ENCODE measurements at regions not wholly inside any gene's neighbourhood (a gene's known extent, or its start where the extent isn't known, plus 50 kb on each side); places are given as distances from the start of the nearest gene placed in this dataset.

DNA sequence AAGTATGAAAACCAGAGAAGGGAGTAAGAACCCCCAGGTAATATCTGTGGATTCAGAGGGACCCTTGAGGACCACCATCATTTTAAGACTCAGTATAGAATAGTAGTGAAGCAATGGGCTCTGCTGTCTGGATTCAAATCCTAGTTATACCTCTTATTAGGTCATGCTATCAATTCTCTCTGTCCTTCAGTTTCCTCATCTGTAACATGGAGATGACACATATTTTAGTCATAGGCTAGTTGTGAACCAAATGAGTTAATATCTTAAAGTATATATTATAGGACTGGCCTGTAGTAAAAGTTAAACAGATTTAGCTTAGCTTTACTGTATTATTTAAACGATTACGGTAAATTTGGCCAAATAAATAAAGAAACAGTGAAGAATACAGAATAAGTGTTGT is 177.3 kb upstream of the GOLIM4 start:
- DNase-seq, result no peak

GRCh38 chr3:168272343-168272985 is 176.7 kb upstream of the GOLIM4 start:
- no peak for DNase-seq

DNA sequence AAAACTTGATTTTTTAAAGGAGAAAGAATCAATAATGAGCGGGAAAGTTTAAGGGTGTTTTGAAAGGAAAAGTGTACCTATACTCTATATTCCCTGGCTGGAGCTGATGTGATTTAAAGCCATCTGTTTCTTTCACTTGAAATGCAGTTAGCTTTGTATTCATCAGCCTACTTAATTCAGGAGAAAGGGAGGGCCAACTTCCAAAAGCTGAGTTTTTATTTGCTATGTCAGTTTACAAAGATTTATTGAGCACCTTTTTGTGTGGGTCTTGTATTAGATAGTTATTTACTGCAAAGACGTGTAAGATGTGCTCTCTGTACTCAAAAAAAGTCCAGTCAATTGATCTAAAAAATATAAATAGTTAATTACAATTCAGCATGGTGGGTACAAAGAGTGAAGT is 176.2 kb upstream of the GOLIM4 start:
- DNase-seq, result no peak

- DNase-seq, result no peak
Measured at GRCh38 chr3:168269001-168269400, 173.3 kb upstream of the GOLIM4 start.

DNA sequence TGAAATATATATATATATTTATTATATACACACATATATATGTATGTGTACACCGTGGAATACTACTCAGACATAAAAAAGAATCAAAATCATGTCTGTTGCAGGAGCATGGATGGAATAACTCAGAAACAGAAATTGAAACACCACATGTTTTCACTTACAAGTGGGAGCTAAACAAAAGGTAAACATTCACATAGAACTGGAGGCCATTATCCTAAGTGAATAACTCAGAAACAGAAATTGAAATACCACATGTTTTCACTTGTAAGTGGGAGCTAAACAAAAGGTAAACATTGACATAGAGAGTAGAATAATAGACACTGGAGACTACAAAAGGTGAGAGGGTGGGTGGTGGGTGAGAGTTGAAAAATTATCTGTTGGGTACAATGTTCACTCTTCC is 171.5 kb upstream of the GOLIM4 start:
- no peak for DNase-seq

DNA sequence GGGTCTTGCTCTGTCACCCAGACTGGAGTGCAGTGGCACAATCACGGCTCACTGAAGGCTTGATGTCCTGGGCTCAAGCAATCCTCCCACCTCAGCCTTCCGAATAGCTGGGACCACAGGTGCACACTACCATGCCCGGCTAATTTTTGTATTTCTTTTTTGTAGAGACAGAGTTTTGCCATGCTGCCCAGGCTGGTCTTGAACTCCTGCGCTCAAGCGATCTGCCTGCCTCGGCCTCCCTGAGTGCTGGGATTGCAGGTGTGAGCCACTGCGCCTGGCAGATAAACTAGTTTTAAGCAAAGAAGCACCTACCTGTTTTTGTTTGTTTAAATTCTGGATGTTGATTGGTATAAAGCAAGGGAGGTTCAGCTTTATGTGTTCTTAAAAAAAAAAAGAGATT is 170.6 kb upstream of the GOLIM4 start:
- DNase-seq, result no peak

GRCh38 chr3:168262887-168263286 is 167.2 kb upstream of the GOLIM4 start:
- no peak for DNase-seq

GRCh38 chr3:168260859-168261258 is 165.1 kb upstream of the GOLIM4 start:
- DNase-seq, result no peak

GRCh38 chr3:168251371-168251770 is 155.6 kb upstream of the GOLIM4 start:
- DNase-seq, result no peak

DNA sequence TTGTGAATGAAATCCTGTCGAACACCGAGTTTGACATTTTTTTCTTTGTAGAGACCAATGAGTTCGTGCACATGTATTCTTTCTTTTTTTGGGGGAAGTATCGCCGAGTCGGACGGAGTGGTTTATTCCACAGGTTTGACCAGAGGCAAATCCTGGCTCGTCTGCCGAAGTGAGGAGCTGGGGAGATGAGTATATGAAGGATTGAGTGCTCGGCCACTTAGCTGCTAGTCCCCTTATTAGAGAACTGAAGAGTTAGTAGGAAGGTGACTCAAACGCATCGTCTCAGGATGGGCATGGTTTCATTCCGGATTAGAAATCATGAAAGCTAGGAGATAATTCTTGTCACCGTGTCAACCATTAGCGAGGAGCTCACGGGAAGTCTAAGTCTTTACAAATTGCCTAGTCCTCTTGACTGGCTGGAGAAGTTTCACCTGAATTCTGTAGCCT is 154.7 kb upstream of the GOLIM4 start:
- DNase-seq, result no peak

DNA sequence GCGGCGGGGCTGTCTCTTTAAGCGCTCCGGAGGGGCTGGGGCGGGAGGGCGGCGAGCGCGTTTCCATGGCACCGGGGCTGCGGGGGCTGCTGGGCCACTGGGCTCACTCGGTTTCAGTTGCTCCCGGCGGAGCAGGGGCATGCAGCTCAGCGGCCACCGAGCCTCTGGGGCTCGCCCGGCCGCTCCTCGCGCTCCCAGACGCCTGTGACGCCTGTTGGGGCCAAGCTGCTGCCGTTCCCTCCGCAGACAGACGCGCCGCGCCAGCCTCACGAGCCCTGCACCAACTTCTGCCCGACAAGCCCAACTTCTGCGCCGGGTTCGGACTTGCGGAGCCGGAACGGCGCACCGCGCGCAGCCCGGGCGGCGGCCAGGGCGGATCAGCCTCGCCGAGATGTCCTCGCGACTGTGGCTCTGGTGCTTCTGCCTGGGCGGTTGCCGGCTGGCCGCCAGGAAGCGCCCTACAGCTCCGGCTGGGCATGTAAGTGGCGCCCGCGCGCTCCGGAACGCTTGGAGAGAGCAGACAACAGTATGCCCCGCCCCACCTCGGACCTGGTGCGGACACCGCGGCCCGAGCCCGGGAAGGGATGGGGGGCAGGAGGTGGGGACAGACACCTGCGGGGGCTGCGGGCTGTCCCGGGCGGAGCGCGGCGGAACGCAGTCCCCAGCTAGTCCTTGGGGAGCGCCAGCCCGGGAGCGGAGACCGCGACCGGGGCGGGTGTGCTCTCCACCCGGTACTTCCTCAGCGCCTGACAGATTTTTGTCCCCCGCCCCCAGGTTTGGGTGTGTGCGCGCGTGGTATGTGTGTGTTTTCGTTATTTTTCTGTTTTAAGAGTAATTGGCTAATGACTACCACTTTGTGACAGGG is 154.1 kb upstream of the GOLIM4 start:
- peak; percentile 84 for DNase-seq

GRCh38 chr3:168249205-168249549 is 153.5 kb upstream of the GOLIM4 start:
- DNase-seq, result no peak

DNA sequence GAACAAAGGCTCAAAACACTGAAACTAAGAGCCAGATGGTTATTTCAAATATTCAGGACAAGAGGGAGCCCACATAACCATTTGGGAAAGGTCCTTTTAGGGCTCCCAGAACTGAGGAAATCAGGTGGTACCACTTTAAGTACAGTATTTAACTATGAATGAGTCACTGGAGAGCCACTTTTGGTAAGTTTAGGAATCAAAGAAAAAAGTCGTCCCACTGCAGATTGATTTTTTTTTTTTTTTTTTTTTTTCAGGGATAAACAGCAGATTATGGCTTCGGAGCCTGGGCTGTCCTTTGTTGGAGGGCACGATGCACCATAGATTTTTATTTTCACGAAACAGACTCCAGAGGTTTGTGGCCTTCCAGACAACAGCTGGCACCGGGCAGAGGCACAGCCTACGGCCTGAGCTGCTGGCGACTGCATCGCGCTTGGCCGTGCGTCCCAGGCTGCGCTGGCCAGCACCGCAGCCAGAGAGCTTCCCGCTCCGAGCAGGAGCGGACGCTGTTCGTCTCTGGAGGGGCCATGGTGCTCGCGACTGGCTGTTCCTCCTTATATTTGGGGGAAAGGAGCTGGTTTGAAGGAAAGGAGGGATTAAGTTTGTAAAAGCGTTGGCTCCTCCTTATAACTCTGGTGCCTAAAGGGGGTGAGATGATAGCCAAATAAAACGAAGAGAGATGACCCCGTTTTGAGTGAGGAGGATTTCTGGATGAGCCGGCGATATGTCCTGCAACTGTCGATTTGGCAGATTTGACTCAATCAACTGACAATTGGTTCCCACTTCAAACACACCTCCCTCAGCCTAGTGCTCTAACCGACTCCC is 152.9 kb upstream of the GOLIM4 start:
- DNase-seq, result no peak

GRCh38 chr3:168241156-168241555 is 145.4 kb upstream of the GOLIM4 start:
- no peak for DNase-seq

- no peak for DNase-seq
Measured at GRCh38 chr3:168239287-168239686, 143.6 kb upstream of the GOLIM4 start.

DNA sequence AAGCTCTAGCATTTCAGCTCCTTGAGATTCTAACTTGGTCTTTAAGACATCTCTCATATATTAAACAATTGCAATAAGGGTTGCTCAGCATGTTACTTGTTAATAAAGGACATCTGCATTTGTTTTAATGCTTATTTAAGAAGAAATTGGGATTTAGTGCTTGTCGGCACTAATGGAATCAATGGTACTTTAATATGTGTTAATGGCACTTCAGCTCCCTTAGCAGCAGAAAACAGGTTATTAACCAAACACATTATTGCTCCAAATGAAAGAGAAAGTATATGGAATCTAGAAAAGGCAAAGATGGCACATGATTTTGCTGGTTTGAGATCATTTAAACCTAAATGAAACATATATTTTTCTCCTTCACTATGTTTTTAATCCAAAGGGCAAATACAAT is 137.3 kb upstream of the GOLIM4 start:
- no peak for DNase-seq

DNA sequence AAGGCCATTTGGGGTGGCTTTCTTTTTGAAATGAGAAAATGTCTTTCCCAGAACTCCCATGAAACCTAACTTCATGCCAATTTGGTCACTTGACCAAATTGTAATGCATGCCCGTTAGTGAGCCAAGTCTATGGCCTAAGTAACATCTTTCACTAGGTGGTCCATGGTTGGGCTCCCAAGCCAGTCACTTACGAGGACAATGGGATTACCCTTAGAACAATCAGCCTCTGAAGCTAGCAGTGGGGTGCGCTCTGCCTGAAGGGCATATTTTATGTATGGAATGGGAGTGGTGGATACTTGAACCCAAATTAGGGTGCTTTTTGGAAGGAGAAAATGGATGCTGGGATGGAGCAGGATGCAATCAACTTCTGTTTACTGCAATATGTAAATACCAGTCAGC is 127.4 kb upstream of the GOLIM4 start:
- no peak for DNase-seq

- no peak for DNase-seq
Measured at GRCh38 chr3:168220556-168220955, 124.8 kb upstream of the GOLIM4 start.

GRCh38 chr3:168219530-168219929 is 123.8 kb upstream of the GOLIM4 start:
- no peak for DNase-seq

- DNase-seq, result no peak
Measured at GRCh38 chr3:168218600-168218999, 122.9 kb upstream of the GOLIM4 start.

DNA sequence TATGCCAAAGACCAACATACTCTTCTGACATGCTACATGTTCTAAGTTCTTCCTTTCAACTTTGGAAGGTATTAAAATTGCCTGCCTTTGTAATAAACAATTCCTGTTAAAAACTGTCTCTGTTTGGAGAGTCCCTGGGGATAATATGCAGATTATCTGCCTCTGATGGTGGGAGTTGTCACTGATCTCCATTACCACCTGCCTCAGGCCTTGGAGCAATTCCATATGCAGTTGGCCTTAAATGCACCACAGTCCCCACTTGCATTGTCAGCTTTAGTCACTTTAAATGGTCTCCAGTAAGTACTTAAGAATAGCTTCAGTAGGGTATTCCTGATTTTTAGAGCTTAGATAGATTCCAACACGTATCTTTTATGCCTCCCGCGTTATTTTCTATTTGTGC is 121.1 kb upstream of the GOLIM4 start:
- DNase-seq, result no peak

DNA sequence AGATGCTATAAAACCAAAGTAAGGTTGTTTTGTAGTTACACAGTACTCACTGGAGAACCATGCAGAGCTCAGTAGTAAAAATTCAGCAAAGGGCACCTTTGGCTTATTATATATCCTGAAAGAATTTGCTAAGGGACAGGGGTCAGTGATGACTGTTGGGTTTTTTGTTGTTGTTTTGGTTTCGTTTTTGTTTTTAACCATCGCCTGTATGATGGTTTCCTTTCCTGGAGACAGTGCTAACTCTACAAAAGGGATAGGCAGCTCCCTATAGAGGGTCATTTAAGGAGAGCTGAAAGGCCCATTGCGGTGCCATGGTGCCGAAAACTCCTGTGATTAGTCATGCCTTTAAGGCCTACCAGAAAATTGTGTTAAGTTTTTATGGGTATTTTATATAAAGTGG is 118.2 kb upstream of the GOLIM4 start:
- no peak for DNase-seq

DNA sequence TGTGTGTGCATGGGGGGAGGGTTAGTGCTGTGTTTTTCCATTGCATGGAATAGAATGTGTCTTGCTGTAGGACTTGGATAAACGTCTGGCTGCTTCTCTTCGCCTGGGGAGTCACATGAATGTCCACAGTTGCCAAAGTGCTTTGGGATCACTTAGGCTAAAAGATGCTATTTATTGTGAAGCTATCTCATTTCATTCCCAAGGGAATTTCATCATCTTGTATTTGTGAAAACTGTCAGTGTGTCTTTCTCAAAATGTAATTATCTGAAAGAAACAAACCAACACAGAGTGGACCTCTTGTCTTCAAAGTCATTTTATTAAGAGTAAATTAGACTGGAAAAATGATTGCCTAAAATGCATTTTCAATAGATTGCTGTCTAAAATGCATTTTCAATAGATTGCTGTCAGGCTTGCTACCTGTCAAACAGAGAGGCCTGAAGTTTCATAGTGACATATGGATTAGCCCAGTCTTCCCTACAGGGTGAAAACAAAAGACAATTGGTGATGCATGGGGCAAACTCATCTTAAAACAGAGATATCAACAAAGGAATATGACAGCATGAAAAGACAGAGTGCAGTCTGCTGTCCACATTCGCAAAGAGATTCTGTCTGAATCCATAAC is 117.1 kb upstream of the GOLIM4 start:
- DNase-seq, result no peak

Data from NCI-H2107 (cell line).